ENCODE measurements at regions not wholly inside any gene's neighbourhood (a gene's known extent, or its start where the extent isn't known, plus 50 kb on each side); places are given as distances from the start of the nearest gene placed in this dataset.

DNA sequence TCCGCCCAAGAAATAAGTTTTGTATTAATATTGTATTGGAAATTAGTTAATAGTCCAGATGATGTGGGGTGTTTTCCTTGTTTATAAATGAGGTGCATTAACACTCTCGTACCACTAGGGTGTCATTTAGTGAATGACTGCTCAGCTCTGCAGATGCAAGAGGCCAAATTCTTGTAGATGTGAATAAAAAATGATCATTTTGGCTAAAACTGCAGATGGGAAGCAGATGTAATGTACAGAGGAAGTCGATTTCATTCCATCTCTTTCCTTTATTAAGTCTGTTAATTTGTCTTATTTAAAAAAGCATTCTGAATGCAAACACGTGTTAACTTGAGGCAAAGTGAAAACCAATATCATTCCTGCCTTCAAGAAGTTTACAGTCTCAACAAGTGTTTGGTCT is 108.1 kb downstream of the DHX15 start:
- Mint-ChIP-seq H3K4me1 (ENCODE audit: low read depth) (peaks cover 12% of the 10 kb centered on the region), H3K4me3 (no peak overlapping the region), H3K27me3 (ENCODE audit: low read depth) (peaks cover 64% of the 10 kb centered on the region), H3K27ac (no peak overlapping the region), H3K36me3 (ENCODE audit: low read depth) (peaks cover 2% of the 10 kb centered on the region), H3K9me3 (no peaks in the 10 kb centered on the region)
- no peak for DNase-seq (ENCODE audit: low spot score)

DNA sequence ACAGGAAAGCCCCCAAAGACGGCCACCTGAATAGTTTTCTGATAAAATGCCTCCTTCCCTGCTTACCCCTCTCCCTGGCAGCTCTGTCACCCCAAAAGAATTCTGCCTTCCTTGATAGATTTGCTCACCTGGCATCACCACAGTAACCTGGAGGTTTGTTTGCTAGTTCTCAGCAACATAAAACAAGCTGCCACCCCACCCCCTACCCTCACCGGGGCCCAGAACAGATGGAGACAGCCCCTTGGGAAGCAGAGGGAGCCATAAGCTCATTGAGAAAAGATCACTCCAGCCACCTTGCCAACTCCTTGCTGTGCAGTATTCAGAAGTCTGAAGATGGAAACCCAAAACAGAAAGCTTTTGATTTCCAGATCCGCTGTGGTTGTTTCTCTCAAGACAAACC is 108.6 kb downstream of the DHX15 start:
- Mint-ChIP-seq H3K27ac (no peak overlapping the region), H3K36me3 (ENCODE audit: low read depth) (peaks cover 2% of the 10 kb centered on the region), H3K9me3 (no peaks in the 10 kb centered on the region), H3K27me3 (ENCODE audit: low read depth) (peaks cover 62% of the 10 kb centered on the region), H3K4me3 (no peak overlapping the region), H3K4me1 (ENCODE audit: low read depth) (peaks cover 15% of the 10 kb centered on the region)
- DNase-seq (ENCODE audit: low spot score) = no peak

DNA sequence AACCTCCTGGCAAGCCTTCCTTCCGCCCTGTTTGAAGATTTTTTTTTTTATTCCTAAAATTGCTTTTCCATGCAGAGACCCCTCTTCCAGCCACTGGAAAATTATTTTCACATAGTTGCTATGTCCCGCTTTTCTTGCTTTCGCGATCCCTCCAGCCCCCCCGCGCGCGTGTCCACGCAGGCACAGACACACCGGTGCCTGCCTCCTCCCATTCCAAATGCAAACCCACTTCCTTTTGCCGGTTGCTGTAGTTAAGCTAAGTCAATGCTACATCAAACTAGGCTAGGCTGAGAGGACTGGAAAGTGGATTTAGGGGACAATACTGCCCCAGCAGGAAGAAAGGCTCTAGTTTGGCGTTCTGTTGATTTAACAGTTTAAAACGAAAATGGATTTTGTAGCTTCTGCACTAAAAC is 111.0 kb downstream of the DHX15 start:
- no peak for DNase-seq (ENCODE audit: low spot score)
- peaks cover 31% of the 10 kb centered on the region for H3K4me1 Mint-ChIP-seq (ENCODE audit: low read depth)
- H3K27me3 Mint-ChIP-seq (ENCODE audit: low read depth) = peaks cover 75% of the 10 kb centered on the region
- peak overlapping the region; percentile 43 for H3K27ac Mint-ChIP-seq
- H3K9me3 Mint-ChIP-seq = no peaks in the 10 kb centered on the region
- peak overlapping the region; percentile 91 for H3K4me3 Mint-ChIP-seq
- peaks cover 2% of the 10 kb centered on the region for H3K36me3 Mint-ChIP-seq (ENCODE audit: low read depth)

DNA sequence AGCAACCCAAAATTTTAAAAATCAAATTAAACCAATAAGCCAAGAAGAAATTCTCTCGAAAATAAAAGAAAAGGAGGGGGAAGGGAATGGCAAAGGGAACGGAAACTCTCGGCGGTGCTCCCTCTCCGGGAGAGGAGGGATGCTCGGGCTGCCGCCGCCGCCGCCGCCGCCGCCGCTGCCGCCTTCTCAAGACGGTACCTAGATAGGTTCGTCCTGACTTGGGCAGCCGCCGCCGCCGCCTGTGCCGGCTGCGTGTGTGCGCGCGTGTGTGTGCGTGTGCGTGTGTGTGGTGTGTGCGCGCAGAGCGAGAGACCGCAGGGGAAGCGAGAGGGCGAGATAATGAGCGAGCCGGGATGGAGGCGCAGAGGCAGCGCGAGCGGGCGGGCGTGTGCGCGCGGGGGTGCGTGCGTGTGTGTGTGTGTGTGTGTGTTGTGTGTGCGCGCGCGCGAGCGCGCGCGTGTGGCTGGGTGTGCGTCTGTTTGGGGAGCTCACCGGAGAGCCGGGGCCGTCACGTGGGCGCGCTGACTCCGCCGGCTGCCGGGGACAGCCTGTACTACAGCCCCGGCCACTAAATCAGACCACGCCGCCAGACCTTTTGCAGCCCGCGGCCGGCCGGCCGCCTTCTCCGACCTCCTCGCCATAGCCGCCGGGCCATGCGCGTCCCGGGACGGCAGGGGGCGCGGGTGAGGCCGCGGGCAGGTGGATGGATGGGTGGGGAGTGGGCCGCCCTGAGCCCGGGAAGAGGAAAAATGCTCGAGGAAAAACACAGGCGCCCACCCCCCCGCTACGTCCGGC is 111.6 kb downstream of the DHX15 start:
- peak overlapping the region; percentile 95 for H3K4me3 Mint-ChIP-seq
- peaks cover 76% of the 10 kb centered on the region for H3K27me3 Mint-ChIP-seq (ENCODE audit: low read depth)

DNA sequence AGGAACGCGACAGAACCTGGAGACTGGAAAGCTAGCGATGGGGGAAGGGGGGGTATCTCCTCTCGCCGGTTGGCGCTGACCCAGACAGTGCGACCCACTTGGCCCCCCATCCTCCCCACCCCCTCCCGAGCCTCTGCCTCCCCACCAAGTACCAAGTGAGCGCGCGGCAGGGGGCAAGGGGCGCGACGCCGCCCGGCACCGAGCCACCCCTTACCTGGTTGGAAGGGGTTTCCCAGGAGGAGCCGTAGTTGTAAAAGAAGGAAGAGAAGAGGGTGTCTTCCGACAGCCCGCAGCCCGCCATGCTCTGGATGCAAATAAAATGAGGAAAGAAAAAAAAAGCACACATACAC is 112.2 kb downstream of the DHX15 start:
- H3K27me3 Mint-ChIP-seq (ENCODE audit: low read depth) = peaks cover 78% of the 10 kb centered on the region
- no peak overlapping the region for H3K27ac Mint-ChIP-seq
- H3K9me3 Mint-ChIP-seq = no peaks in the 10 kb centered on the region
- no peak for DNase-seq (ENCODE audit: low spot score)
- peak overlapping the region; percentile 95 for H3K4me3 Mint-ChIP-seq
- H3K36me3 Mint-ChIP-seq (ENCODE audit: low read depth) = peaks cover 2% of the 10 kb centered on the region
- H3K4me1 Mint-ChIP-seq (ENCODE audit: low read depth) = peaks cover 32% of the 10 kb centered on the region

More for the DNA sequence above, 111.6 kb downstream of the DHX15 start:
- H3K9me3 Mint-ChIP-seq = no peaks in the 10 kb centered on the region
- DNase-seq (ENCODE audit: low spot score) = peak; percentile 61
- H3K27ac Mint-ChIP-seq = peak overlapping the region; percentile 47
- H3K4me1 Mint-ChIP-seq (ENCODE audit: low read depth) = peaks cover 32% of the 10 kb centered on the region
- peaks cover 2% of the 10 kb centered on the region for H3K36me3 Mint-ChIP-seq (ENCODE audit: low read depth)

DNA sequence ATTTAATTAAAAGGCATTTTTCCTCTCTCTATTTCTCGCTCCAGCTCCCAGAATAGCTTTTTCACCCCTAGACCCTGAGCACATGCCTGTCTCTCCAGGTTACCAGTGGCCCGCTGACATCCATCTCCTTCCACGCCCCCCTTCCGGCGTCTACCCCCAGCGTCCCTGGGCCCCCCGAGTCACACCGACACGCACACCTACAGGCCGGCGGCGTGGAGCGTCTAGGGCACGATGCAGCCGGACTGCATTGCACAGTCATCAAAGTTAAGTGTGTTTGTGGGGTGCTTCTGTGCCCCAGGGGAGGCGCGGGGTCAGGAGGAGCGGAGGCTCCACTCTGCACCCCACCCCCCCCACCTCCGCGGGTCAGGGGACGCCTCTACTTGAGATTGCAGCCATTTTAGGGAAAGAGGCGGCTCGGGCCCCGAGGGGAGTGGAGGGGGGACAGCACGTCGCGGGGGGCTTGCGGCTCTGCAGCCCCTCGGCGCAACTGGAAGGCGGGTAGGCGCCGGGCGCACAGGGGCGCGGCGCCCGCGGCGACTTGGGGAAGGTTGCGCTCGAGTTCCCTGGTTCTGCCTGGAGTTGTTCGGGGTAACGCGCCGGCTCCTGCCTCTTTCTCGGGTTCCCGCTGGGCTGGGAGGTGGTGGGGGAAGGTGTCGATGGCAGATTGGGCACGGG is 112.7 kb downstream of the DHX15 start:
- peaks cover 80% of the 10 kb centered on the region for H3K27me3 Mint-ChIP-seq (ENCODE audit: low read depth)
- H3K4me3 Mint-ChIP-seq = peak overlapping the region; percentile 95
- H3K36me3 Mint-ChIP-seq (ENCODE audit: low read depth) = peaks cover 2% of the 10 kb centered on the region
- no peaks in the 10 kb centered on the region for H3K9me3 Mint-ChIP-seq
- peaks cover 32% of the 10 kb centered on the region for H3K4me1 Mint-ChIP-seq (ENCODE audit: low read depth)
- peak; percentile 4 for DNase-seq (ENCODE audit: low spot score)
- peak overlapping the region; percentile 24 for H3K27ac Mint-ChIP-seq

DNA sequence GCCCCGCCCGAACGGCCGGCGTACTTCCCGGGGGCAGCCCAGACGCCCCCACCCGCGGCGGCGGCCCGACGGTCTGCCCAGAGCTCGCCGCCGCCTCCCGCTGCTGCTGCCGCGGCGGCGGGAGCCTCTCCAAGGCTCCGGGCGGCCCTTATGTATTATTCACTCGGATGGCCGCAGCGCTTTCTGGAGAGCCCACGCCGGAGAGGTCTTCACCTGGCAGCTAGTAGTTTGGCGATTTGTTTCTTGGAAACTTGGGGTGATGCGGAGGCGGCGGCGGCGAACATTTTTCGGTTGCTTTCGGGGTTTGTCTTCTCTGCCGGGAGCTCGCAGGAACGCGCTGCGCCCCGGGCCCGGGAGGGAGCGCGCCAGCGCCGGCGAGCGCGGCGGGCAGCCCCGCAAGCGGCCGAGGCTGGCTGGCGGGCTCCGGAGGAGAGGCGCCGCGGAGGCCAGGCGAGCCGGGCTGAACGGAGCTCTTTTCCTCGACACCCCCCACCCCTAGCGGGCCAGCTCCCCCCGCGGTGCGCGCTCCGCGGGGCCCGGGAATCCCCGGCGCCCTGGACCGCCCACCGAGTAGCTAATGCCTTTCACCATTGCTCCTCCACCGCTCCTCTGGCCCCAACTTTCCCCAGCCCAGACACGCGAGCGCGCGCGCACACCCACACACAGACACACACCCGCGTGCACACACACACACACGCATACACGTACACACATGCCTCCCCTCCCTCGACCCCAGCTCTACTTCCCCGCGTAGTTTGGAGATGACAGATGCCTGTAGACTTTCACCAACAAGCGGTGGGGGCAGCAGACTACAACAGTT is 113.5 kb downstream of the DHX15 start:
- Mint-ChIP-seq H3K4me3 (peak overlapping the region; percentile 92), H3K27me3 (ENCODE audit: low read depth) (peaks cover 80% of the 10 kb centered on the region), H3K9me3 (no peaks in the 10 kb centered on the region), H3K27ac (no peak overlapping the region), H3K36me3 (ENCODE audit: low read depth) (peaks cover 2% of the 10 kb centered on the region), H3K4me1 (ENCODE audit: low read depth) (peaks cover 32% of the 10 kb centered on the region)
- DNase-seq (ENCODE audit: low spot score) = peak; percentile 40

DNA sequence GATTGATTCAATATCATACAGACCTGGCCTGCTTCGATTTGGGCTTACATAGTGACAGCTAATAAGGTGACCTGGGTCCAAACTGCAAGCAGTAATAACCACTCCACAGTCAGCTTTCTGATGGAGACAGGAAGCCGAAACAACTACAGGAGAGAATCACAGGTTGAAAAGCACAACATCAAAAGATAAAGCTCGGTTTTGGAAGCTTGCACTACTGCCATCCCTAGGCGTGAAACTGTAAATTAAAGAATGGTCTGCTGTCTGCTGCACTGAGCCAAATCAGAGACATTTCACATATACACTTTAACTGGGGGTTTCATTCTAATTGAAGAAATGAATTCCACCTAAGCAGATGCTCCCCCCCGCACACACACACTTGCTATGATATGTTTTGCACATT is 116.3 kb downstream of the DHX15 start:
- peaks cover 27% of the 10 kb centered on the region for H3K4me1 Mint-ChIP-seq (ENCODE audit: low read depth)
- H3K36me3 Mint-ChIP-seq (ENCODE audit: low read depth) = peaks cover 2% of the 10 kb centered on the region
- DNase-seq (ENCODE audit: low spot score) = no peak
- no peaks in the 10 kb centered on the region for H3K9me3 Mint-ChIP-seq
- H3K27ac Mint-ChIP-seq = no peak overlapping the region
- peaks cover 76% of the 10 kb centered on the region for H3K27me3 Mint-ChIP-seq (ENCODE audit: low read depth)
- no peak overlapping the region for H3K4me3 Mint-ChIP-seq

DNA sequence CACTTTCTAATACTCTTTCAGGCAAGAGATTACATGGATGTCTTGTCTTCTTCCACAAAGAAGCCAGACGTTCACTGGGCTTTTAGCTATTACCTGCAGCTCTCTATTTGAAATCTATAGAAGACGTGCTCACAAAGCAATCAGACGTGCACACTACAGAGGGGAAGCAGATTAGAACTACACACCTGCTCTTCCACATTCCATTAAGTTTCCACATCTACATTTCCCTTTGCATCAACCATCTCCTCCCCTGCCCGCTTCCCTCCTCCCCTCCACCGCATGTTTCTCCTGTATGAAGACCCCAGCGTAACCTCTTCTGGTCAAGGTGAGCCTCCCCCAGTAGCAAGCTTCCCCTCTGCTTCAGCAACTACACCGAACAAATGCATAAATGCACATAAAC is 119.8 kb downstream of the DHX15 start:
- no peaks in the 10 kb centered on the region for H3K9me3 Mint-ChIP-seq
- no peak overlapping the region for H3K4me3 Mint-ChIP-seq
- H3K27me3 Mint-ChIP-seq (ENCODE audit: low read depth) = peaks cover 65% of the 10 kb centered on the region
- H3K36me3 Mint-ChIP-seq (ENCODE audit: low read depth) = no peaks in the 10 kb centered on the region
- no peak overlapping the region for H3K27ac Mint-ChIP-seq
- no peak for DNase-seq (ENCODE audit: low spot score)
- H3K4me1 Mint-ChIP-seq (ENCODE audit: low read depth) = peaks cover 11% of the 10 kb centered on the region

DNA sequence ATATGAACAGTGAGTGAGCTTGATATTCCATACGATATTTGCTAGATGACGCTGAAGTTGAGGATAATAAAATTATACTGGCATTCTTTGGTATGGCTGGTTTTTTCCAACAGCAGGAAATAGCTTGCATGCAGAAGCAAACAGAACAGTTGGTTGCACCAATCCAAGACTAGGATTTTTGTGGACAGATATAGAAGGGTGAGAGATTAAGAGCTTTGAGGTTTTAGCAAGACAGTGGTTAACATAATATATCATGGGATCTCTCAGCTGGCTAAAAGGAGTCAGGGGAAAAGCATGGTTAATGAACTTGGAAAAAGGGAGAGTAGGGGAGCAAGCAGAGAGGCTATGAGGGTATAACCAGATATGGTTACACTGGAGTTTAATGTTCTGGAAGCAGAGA is 127.9 kb downstream of the DHX15 start:
- H3K27me3 Mint-ChIP-seq (ENCODE audit: low read depth) = peaks cover 3% of the 10 kb centered on the region
- no peaks in the 10 kb centered on the region for H3K36me3 Mint-ChIP-seq (ENCODE audit: low read depth)
- H3K4me3 Mint-ChIP-seq = no peak overlapping the region
- H3K4me1 Mint-ChIP-seq (ENCODE audit: low read depth) = no peaks in the 10 kb centered on the region
- DNase-seq (ENCODE audit: low spot score) = no peak
- H3K9me3 Mint-ChIP-seq = no peaks in the 10 kb centered on the region
- no peak overlapping the region for H3K27ac Mint-ChIP-seq

DNA sequence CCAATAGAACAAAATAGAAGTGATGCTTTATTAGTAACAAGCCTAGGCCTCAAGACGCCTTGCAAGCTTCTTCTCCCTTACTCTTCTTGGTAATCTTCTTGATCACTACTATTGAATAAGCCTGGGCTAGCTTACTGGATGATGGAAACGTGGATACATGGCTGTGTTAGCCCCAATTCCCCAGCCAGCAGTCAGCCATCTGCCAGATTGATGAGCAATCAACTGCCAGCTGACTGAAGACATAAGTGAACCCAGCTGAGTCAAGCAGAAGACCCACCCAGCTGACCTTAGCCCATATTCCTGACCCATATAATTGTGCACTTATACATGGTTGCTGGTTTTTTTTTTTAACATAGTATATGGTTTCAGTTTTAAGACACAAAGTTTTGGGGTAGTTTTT is 130.4 kb downstream of the DHX15 start:
- no peak overlapping the region for H3K27ac Mint-ChIP-seq
- H3K4me1 Mint-ChIP-seq (ENCODE audit: low read depth) = no peaks in the 10 kb centered on the region
- H3K4me3 Mint-ChIP-seq = no peak overlapping the region
- H3K9me3 Mint-ChIP-seq = no peaks in the 10 kb centered on the region
- no peaks in the 10 kb centered on the region for H3K36me3 Mint-ChIP-seq (ENCODE audit: low read depth)
- no peaks in the 10 kb centered on the region for H3K27me3 Mint-ChIP-seq (ENCODE audit: low read depth)
- DNase-seq (ENCODE audit: low spot score) = no peak

DNA sequence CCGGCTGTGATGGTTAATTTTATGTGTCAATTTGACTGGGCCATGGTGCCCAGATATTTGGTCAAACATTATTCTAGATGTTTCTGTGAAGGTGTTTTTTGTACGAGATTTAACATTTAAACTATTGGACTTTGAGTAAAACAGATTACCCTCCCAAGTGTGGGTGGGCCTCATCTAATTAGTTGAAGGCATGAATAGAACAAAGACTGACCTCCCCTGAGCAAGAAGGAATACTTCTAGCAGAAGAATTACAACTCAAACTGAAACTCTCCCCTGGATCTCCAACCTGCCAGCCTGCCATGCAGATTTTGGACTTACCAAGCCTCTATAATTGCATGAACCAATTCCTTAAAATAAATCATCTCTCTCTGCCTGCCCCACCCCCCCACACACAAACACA is 132.5 kb downstream of the DHX15 start:
- Mint-ChIP-seq H3K4me3 (no peak overlapping the region), H3K36me3 (ENCODE audit: low read depth) (no peaks in the 10 kb centered on the region), H3K9me3 (no peaks in the 10 kb centered on the region), H3K27ac (no peak overlapping the region), H3K27me3 (ENCODE audit: low read depth) (no peaks in the 10 kb centered on the region), H3K4me1 (ENCODE audit: low read depth) (no peaks in the 10 kb centered on the region)
- DNase-seq (ENCODE audit: low spot score) = no peak

DNA sequence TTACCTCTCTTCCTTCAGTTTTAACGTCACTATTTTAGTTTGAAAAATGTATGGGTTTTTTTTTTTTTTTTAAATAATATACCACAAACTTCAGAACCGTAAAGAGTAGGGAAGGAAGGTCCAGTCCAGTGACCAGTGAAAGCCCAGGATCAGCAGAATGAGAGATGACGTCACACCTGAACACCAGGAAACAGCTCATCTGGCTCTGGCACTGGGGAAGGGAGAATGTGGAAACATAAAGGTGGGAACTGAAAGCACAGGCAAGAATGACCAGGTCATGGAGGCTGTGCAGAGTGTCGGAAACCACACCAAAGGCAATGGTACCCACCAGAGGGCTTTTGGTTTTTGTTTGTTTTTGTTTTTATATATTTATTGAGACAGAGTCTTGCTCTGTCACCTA is 141.2 kb downstream of the DHX15 start:
- Mint-ChIP-seq H3K4me3 (no peak overlapping the region), H3K36me3 (ENCODE audit: low read depth) (no peaks in the 10 kb centered on the region), H3K27ac (no peak overlapping the region), H3K9me3 (no peaks in the 10 kb centered on the region), H3K4me1 (ENCODE audit: low read depth) (no peaks in the 10 kb centered on the region), H3K27me3 (ENCODE audit: low read depth) (no peaks in the 10 kb centered on the region)
- DNase-seq (ENCODE audit: low spot score) = no peak

DNA sequence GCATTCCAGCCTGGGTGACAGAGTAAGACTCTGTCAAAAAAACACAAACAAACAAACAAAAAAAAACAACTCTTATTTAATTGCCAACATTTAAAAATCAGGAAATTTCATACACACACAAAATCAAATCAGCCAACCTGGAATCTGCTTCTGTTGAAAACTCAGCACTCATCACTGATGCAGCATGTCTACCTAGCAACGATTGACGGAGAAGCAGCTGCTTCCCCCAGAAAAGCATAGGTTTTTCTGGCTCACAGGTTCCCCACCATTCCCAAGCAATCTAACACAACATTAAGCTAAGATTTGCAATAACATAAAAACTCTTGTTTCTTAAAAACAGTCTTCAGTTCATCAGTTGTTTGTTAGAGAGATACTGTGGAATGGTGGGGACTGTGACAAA is 143.6 kb downstream of the DHX15 start:
- H3K4me1 Mint-ChIP-seq (ENCODE audit: low read depth) = no peaks in the 10 kb centered on the region
- H3K36me3 Mint-ChIP-seq (ENCODE audit: low read depth) = no peaks in the 10 kb centered on the region
- no peak overlapping the region for H3K27ac Mint-ChIP-seq
- H3K9me3 Mint-ChIP-seq = no peaks in the 10 kb centered on the region
- DNase-seq (ENCODE audit: low spot score) = no peak
- no peaks in the 10 kb centered on the region for H3K27me3 Mint-ChIP-seq (ENCODE audit: low read depth)
- no peak overlapping the region for H3K4me3 Mint-ChIP-seq
